Liver (tissue), 3 donors: ENCODE measurements at regions not wholly inside any gene's neighbourhood (a gene's known extent, or its start where the extent isn't known, plus 50 kb on each side); places are given as distances from the start of the nearest gene placed in this dataset.

ENCODE experiments used
- FOXA1 ChIP-seq: IDR thresholded peaks from 2 replicates; pipeline ENCODE4 v1.6.1; 2016; ENCODE audit warnings: antibody characterized with exemption
- HNF4A ChIP-seq, 2 donors: conservative IDR thresholded peaks; 2 replicates each; pipeline ENCODE4 v1.6.1; 2016; ENCODE audit warnings: antibody characterized with exemption in 2 of 2, mild to moderate bottlenecking in 2 of 2
- HNF4G ChIP-seq: IDR thresholded peaks from 2 replicates; pipeline ENCODE4 v1.6.1; 2016; ENCODE audit warnings: antibody characterized with exemption
- RAD21 ChIP-seq, 2 donors: IDR thresholded peaks; 2 replicates each; pipeline ENCODE4 v1.6.1; 2016; ENCODE audit warnings: antibody characterized with exemption in 2 of 2, mild to moderate bottlenecking in 2 of 2
- RXRA ChIP-seq, 2 donors: IDR thresholded peaks; 2 replicates each; pipeline ENCODE4 v1.6.1; 2017 to 2018; ENCODE audit warnings: antibody characterized with exemption in 2 of 2, mild to moderate bottlenecking in 1 of 2
- SP1 ChIP-seq: IDR thresholded peaks from 2 replicates; pipeline ENCODE4 v1.6.1; 2018; ENCODE audit warnings: antibody characterized with exemption, mild to moderate bottlenecking
- TAF1 ChIP-seq: conservative IDR thresholded peaks from 2 replicates; pipeline ENCODE4 v1.6.1; 2016; ENCODE audit warnings: antibody characterized with exemption, mild to moderate bottlenecking
- TF ChIP-seq, protein P1 (sequence below): fragments of 150-350 bp; IDR thresholded peaks from 2 replicates; pipeline ENCODE4 v1.5.1; 2017; ENCODE audit warnings: improper control_type of control experiment, low read depth, low read length; ENCODE audit not compliant: missing input control
- TF ChIP-seq, protein P2 (sequence below): IDR thresholded peaks from 2 replicates; pipeline ENCODE4 v1.6.1; 2016; ENCODE audit warnings: antibody characterized with exemption, mild to moderate bottlenecking
- TF ChIP-seq, protein P3 (sequence below): IDR thresholded peaks from 2 replicates; pipeline ENCODE4 v1.6.1; 2016; ENCODE audit warnings: antibody characterized with exemption
- donor health status: healthy.
- donor health status: healthy.

DNA sequence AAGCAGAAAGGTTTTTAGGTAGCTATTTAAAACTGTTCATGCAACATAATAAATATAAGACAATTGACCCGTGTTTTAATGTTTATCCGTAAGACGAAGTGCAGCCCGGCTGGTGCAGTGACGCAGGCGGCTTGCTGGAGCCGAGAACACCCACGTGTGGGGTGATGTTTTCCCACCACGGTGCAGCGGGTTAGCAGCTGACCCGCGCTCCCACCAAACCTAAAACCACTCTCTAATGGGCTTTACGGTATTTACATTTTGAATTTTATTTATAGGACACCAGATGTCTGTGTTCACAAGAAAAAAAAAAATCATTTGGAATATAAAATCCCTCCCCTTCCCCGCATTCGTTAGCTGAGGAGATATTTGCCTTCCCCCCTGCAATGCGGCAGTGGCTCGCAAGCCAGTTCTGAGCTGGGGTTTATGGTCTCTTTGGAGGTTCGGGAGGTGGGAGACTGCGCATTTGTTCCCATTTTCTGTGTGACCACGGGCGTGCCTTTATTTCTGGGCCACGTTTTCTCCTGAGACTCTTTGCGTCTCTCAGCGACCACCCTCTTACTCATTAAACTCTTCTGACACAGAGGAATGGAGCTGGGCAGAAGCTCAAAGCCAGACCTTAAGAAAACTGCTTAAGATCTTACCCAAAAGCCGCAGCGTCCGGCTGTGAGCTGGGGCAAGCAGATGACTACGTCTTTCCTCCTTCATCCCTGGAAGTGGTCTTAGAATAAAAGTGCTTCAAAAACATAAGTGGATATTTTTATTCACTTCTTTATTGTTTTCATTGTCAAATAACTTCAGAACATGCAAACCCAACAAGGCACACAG, 301.1 kb downstream of the IRF8 start:
- TF ChIP-seq, protein P1, sequence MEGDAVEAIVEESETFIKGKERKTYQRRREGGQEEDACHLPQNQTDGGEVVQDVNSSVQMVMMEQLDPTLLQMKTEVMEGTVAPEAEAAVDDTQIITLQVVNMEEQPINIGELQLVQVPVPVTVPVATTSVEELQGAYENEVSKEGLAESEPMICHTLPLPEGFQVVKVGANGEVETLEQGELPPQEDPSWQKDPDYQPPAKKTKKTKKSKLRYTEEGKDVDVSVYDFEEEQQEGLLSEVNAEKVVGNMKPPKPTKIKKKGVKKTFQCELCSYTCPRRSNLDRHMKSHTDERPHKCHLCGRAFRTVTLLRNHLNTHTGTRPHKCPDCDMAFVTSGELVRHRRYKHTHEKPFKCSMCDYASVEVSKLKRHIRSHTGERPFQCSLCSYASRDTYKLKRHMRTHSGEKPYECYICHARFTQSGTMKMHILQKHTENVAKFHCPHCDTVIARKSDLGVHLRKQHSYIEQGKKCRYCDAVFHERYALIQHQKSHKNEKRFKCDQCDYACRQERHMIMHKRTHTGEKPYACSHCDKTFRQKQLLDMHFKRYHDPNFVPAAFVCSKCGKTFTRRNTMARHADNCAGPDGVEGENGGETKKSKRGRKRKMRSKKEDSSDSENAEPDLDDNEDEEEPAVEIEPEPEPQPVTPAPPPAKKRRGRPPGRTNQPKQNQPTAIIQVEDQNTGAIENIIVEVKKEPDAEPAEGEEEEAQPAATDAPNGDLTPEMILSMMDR = no peak
- TF ChIP-seq, protein P2, sequence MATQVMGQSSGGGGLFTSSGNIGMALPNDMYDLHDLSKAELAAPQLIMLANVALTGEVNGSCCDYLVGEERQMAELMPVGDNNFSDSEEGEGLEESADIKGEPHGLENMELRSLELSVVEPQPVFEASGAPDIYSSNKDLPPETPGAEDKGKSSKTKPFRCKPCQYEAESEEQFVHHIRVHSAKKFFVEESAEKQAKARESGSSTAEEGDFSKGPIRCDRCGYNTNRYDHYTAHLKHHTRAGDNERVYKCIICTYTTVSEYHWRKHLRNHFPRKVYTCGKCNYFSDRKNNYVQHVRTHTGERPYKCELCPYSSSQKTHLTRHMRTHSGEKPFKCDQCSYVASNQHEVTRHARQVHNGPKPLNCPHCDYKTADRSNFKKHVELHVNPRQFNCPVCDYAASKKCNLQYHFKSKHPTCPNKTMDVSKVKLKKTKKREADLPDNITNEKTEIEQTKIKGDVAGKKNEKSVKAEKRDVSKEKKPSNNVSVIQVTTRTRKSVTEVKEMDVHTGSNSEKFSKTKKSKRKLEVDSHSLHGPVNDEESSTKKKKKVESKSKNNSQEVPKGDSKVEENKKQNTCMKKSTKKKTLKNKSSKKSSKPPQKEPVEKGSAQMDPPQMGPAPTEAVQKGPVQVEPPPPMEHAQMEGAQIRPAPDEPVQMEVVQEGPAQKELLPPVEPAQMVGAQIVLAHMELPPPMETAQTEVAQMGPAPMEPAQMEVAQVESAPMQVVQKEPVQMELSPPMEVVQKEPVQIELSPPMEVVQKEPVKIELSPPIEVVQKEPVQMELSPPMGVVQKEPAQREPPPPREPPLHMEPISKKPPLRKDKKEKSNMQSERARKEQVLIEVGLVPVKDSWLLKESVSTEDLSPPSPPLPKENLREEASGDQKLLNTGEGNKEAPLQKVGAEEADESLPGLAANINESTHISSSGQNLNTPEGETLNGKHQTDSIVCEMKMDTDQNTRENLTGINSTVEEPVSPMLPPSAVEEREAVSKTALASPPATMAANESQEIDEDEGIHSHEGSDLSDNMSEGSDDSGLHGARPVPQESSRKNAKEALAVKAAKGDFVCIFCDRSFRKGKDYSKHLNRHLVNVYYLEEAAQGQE = no peak
- TF ChIP-seq TAF1 (no peak), RAD21 (IDR thresholded peaks at IDR 0.05) (no peak), RXRA (IDR thresholded peaks at IDR 0.05) (no peak), HNF4A (conservative IDR thresholded peaks at IDR 0.05) (no peak), FOXA1 (no peak), HNF4G (no peak), SP1 (no peak)
- TF ChIP-seq, protein P3, sequence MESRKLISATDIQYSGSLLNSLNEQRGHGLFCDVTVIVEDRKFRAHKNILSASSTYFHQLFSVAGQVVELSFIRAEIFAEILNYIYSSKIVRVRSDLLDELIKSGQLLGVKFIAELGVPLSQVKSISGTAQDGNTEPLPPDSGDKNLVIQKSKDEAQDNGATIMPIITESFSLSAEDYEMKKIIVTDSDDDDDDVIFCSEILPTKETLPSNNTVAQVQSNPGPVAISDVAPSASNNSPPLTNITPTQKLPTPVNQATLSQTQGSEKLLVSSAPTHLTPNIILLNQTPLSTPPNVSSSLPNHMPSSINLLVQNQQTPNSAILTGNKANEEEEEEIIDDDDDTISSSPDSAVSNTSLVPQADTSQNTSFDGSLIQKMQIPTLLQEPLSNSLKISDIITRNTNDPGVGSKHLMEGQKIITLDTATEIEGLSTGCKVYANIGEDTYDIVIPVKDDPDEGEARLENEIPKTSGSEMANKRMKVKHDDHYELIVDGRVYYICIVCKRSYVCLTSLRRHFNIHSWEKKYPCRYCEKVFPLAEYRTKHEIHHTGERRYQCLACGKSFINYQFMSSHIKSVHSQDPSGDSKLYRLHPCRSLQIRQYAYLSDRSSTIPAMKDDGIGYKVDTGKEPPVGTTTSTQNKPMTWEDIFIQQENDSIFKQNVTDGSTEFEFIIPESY = no peak
